Neutrophil (primary cell): ENCODE measurements at regions not wholly inside any gene's neighbourhood (a gene's known extent, or its start where the extent isn't known, plus 50 kb on each side); places are given as distances from the start of the nearest gene placed in this dataset.

Experiments used
- H3K27ac ChIP-seq: fragments of 200-600 bp; sonication (generic); 2 replicates; pipeline ENCODE4 v1.5.1; 2016; ENCODE audit warnings: mild to moderate bottlenecking, moderate library complexity
- H3K27me3 ChIP-seq: fragments of 200-600 bp; sonication (generic); 2 replicates; pipeline ENCODE4 v1.6.0; 2016; ENCODE audit warnings: mild to moderate bottlenecking
- H3K36me3 ChIP-seq: fragments of 200-600 bp; sonication (generic); 2 replicates; pipeline ENCODE4 v1.5.1; 2017
- H3K4me1 ChIP-seq, 2 experiments: fragments of 200-600 bp in 1 of 2; sonication (generic) in 1 of 2; 1 replicate in 1 of 2; 2 replicates in 1 of 2; pipeline versions ENCODE4 v1.5.1 to v1.6.1; 2013 to 2016; ENCODE audit warnings: low read depth in 1 of 2, low read length in 1 of 2, mild to moderate bottlenecking in 1 of 2, moderate library complexity in 1 of 2; ENCODE audit not compliant: control insufficient read depth in 1 of 2, insufficient read depth in 1 of 2
- H3K4me3 ChIP-seq, 2 experiments: fragments of 200-600 bp in 1 of 2; sonication (generic) in 1 of 2; 1 replicate in 1 of 2; 2 replicates in 1 of 2; pipeline ENCODE4 v1.5.1; 2013 to 2016; ENCODE audit warnings: low read depth in 1 of 2, low read length in 1 of 2, mild to moderate bottlenecking in 1 of 2, moderate library complexity in 1 of 2
- H3K9me3 ChIP-seq: fragments of 200-600 bp; sonication (generic); 2 replicates; pipeline ENCODE4 v1.5.1; 2016
- CTCF ChIP-seq: fragments of 200-600 bp; sonication (generic); IDR thresholded peaks from 2 replicates; pipeline ENCODE4 v1.5.1; 2016; ENCODE audit warnings: antibody characterized with exemption

DNA sequence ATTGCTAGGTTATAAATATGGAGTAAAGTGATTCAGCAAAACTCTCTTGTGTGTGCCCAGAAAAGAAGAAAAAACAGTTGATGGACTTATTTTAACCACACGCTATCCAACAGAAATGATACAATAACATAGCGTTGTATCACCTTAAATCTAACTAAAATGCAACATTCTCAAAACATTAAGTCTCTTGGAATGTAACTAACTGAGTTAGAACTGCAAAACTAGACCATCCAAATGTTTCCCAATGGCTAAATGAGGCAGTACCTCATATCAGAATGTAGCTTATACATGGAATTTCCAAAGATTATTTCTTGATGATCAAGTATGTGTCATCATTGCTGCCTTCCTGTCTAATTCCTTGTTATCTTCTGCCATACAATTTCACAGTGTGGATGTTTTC lies 187.9 kb downstream of the CNTN3 start:
- H3K36me3 ChIP-seq: no peaks in the 10 kb centered on the region
- H3K4me1 ChIP-seq: no peaks in the 10 kb centered on the region
- no peak overlapping the region for H3K4me3 ChIP-seq
- H3K9me3 ChIP-seq: no peaks in the 10 kb centered on the region
- no peaks in the 10 kb centered on the region for H3K27me3 ChIP-seq
- H3K27ac ChIP-seq: no peak overlapping the region
- TF ChIP-seq CTCF: no peak

DNA sequence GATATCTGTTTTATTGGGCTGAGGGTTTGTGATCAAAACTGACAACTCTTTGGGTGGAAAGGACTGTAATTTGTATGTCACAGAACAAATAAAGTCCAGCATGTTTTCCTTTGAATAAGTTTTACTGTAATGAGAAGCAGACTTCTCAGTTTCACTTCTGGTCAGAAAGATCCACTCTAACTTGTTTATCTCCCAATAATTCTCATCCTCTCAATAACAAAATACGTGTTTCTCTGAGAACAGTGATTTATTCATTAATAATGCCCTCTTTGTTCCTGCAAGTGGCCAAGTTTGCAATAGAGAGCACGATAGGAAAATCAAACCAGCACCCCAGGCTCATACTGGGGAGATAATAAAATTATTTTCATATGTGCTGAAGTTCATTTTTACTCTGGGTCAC lies 190.6 kb downstream of the CNTN3 start:
- no peak for TF ChIP-seq CTCF
- Histone ChIP-seq H3K27ac (no peak overlapping the region), H3K4me3 (no peak overlapping the region), H3K9me3 (no peaks in the 10 kb centered on the region), H3K36me3 (no peaks in the 10 kb centered on the region), H3K27me3 (no peaks in the 10 kb centered on the region), H3K4me1 (no peaks in the 10 kb centered on the region)

DNA sequence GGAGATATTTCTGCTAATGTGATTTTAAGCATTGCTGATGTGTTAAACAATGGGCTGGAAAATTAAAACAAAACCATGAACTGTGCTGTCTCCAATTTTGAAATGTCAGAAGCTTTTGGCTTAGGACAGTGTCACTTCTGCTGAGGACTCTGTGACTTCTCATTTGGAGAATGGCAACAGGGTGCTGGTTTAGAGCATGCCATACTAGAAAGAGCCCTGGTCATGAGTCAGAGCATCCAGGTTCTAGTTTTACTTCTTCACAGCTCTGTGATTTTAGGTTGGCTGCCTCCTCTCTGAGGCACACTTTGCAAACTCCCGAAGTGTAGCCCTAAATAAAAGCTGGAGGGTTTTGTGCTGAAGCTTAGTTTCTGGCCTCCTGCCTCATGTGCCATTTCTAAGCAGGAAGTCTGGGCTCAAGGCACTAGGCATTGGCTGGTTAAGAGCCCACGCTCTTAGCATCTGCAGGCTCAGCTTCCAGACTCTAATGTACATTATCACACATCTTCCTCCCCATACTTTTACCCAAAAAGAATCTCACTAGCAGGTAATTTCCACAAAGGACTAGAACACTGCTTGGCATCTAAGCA lies 193.8 kb downstream of the CNTN3 start:
- TF ChIP-seq CTCF: no peak
- Histone ChIP-seq H3K27me3 (no peaks in the 10 kb centered on the region), H3K36me3 (no peaks in the 10 kb centered on the region), H3K9me3 (no peaks in the 10 kb centered on the region), H3K27ac (no peak overlapping the region), H3K4me3 (no peak overlapping the region), H3K4me1 (no peaks in the 10 kb centered on the region)

DNA sequence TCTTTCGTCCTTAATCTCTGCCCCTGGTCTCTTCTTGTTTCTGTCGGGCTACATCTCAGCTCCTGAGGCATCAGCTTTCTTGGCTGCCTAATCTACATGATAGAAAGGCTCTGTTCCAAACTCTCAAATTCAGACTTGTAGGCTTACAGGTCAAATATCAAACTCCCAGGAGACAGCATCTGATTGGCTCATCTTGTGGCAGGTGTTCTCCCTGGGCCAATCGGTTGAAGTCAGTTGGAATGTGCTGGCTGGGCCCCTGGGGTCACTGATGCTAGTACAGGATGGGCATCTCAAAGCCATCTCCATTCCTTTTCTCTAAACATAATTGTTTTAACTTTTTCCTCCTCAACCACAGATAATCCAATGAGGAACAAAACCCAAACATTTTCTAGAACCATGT lies 198.7 kb downstream of the CNTN3 start:
- Histone ChIP-seq H3K4me1 (no peaks in the 10 kb centered on the region), H3K36me3 (no peaks in the 10 kb centered on the region), H3K27me3 (no peaks in the 10 kb centered on the region), H3K9me3 (no peaks in the 10 kb centered on the region), H3K27ac (no peak overlapping the region), H3K4me3 (no peak overlapping the region)
- TF ChIP-seq CTCF: no peak

DNA sequence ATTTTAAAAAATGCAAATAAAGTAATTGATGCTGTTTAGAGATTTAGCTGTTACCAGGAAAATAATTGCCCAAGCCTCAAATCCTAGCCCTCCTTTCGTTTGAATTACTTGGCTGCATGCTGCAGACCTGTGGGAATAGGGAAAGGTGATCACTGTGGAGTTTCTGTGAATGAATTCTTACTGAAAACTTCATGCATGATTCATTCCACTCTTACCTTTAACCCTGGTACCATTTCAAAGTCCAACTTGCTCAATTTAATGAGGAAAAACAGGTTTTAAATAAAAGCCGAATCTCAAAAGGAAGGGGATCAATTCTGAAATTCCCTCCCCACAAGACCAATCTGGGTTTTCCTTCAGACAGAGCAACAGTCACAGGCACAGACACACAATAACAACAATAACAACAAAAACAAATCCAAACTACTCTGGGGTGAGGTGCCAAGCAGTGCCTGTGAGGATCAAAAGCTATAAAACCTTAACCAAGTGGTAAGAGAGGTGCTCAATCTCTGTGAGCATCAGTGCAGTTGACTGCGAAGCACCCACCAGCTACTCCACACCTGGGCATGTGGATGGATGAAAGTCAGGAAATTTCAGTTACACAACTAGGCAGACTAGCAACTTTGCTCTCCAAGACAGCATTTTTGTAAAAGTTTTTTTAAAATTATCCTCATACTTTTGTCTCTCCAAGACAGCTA lies 200.8 kb downstream of the CNTN3 start:
- Histone ChIP-seq H3K4me3 (no peak overlapping the region), H3K27ac (no peak overlapping the region), H3K4me1 (no peaks in the 10 kb centered on the region), H3K27me3 (no peaks in the 10 kb centered on the region), H3K36me3 (no peaks in the 10 kb centered on the region), H3K9me3 (no peaks in the 10 kb centered on the region)
- no peak for TF ChIP-seq CTCF
